WTC11 (cell line): ENCODE measurements at regions not wholly inside any gene's neighbourhood (a gene's known extent, or its start where the extent isn't known, plus 50 kb on each side); places are given as distances from the start of the nearest gene placed in this dataset.

Source experiments
- ATAC-seq: fragments of 200-7000 bp; cut with Tn5 transposase; 2 replicates; pipeline ENCODE4 v1.10.0; 2021; ENCODE audit warnings: mild to moderate bottlenecking, moderate library complexity
- CTCF ChIA-PET: fragments of 300-600 bp; sonication (Branson Sonifier 250); formaldehyde crosslinking; loops from one replicate; lab custom pipeline; 2021; ENCODE audit warnings: antibody characterized with exemption; lab: Charles Lee
- POLR2A ChIA-PET: fragments of 350-600 bp; sonication (Branson Sonifier 250); formaldehyde crosslinking; loops from one replicate; lab custom pipeline; 2021; ENCODE audit warnings: antibody characterized with exemption; lab: Charles Lee
- DNase-seq: peaks from one replicate; pipeline ENCODE4 v3.0.0; 2021; ENCODE audit warnings: low spot score
- H3K27ac Mint-ChIP-seq: 2 replicates; pipeline ENCODE4 v1.8.0; 2021; ENCODE audit warnings: mixed read lengths
- H3K27me3 Mint-ChIP-seq: 2 replicates; pipeline ENCODE4 v1.8.0; 2021; ENCODE audit warnings: low read depth, mild to moderate bottlenecking, moderate library complexity, mixed read lengths
- H3K36me3 Mint-ChIP-seq: 2 replicates; pipeline ENCODE4 v1.8.0; 2021; ENCODE audit warnings: mixed read lengths
- H3K4me1 Mint-ChIP-seq: 2 replicates; pipeline ENCODE4 v1.8.0; 2022; ENCODE audit warnings: mixed read lengths
- H3K4me3 Mint-ChIP-seq: 2 replicates; pipeline ENCODE4 v1.8.0; 2021; ENCODE audit warnings: mild to moderate bottlenecking, moderate library complexity, mixed read lengths
- H3K9me3 Mint-ChIP-seq: 2 replicates; pipeline ENCODE4 v1.8.0; 2021; ENCODE audit warnings: mixed read lengths
- ATF1 ChIP-seq: sonication (generic); formaldehyde crosslinking; IDR thresholded peaks from 2 replicates; pipeline ENCODE4 v1.8.1; 2023; ENCODE audit warnings: mild to moderate bottlenecking, moderate library complexity, missing genetic modification reagents
- CBFB ChIP-seq: sonication (generic); formaldehyde crosslinking; IDR thresholded peaks from 2 replicates; pipeline ENCODE4 v1.8.1; 2022; ENCODE audit warnings: mild to moderate bottlenecking, low read depth, missing genetic modification reagents
- FOXJ3 ChIP-seq: sonication (generic); formaldehyde crosslinking; IDR thresholded peaks from 2 replicates; pipeline ENCODE4 v1.9.0; 2021; ENCODE audit warnings: missing genetic modification reagents, mild to moderate bottlenecking, borderline replicate concordance
- FOXP1 ChIP-seq: sonication (generic); formaldehyde crosslinking; IDR thresholded peaks from 2 replicates; pipeline ENCODE4 v1.8.0; 2022; ENCODE audit warnings: missing genetic modification reagents, mild to moderate bottlenecking, moderate library complexity, borderline replicate concordance
- GABPB1 ChIP-seq: sonication (generic); formaldehyde crosslinking; IDR thresholded peaks from 2 replicates; pipeline ENCODE4 v1.8.1; 2023; ENCODE audit warnings: mild to moderate bottlenecking, missing genetic modification reagents
- JAZF1 ChIP-seq: fragments of 250-450 bp; sonication (Bioruptor Pico); IDR thresholded peaks from 2 replicates; pipeline ENCODE4 v1.9.0; 2021; ENCODE audit warnings: moderate library complexity, mild to moderate bottlenecking, inconsistent platforms
- MXD4 ChIP-seq: fragments of 250-450 bp; sonication (Bioruptor Pico); IDR thresholded peaks from 2 replicates; pipeline ENCODE4 v1.8.0; 2021; ENCODE audit warnings: mild to moderate bottlenecking, moderate library complexity, borderline replicate concordance
- NFE2L1 ChIP-seq: sonication (generic); formaldehyde crosslinking; IDR thresholded peaks from 2 replicates; pipeline ENCODE4 v1.8.1; 2023; ENCODE audit warnings: missing genetic modification reagents
- NR1H2 ChIP-seq: sonication (generic); formaldehyde crosslinking; IDR thresholded peaks from 2 replicates; pipeline ENCODE4 v1.9.0; 2021; ENCODE audit warnings: mild to moderate bottlenecking, moderate library complexity, missing genetic modification reagents
- RORB ChIP-seq: fragments of 250-450 bp; sonication (Bioruptor Pico); IDR thresholded peaks from 2 replicates; pipeline ENCODE4 v1.9.0; 2021; ENCODE audit warnings: mild to moderate bottlenecking
- SMAD4 ChIP-seq: sonication (generic); formaldehyde crosslinking; IDR thresholded peaks from 2 replicates; pipeline ENCODE4 v1.8.0; 2022; ENCODE audit warnings: mild to moderate bottlenecking, missing genetic modification reagents
- SP1 ChIP-seq: sonication (generic); formaldehyde crosslinking; conservative IDR thresholded peaks from 2 replicates; pipeline ENCODE4 v1.8.1; 2022; ENCODE audit warnings: missing genetic modification reagents
- TCF7 ChIP-seq: sonication (generic); formaldehyde crosslinking; IDR thresholded peaks from 2 replicates; pipeline ENCODE4 v1.8.0; 2022; ENCODE audit warnings: mild to moderate bottlenecking, low read depth, missing genetic modification reagents, moderate library complexity
- ZBTB21 ChIP-seq: sonication (generic); formaldehyde crosslinking; IDR thresholded peaks from 2 replicates; pipeline ENCODE4 v1.8.1; 2023; ENCODE audit warnings: mild to moderate bottlenecking, missing genetic modification reagents, borderline replicate concordance
- ZNF121 ChIP-seq: sonication (generic); formaldehyde crosslinking; IDR thresholded peaks from 2 replicates; pipeline ENCODE4 v1.8.0; 2023; ENCODE audit warnings: missing genetic modification reagents
- ZNF138 ChIP-seq: sonication (generic); formaldehyde crosslinking; conservative IDR thresholded peaks from 2 replicates; pipeline ENCODE4 v1.8.1; 2022; ENCODE audit warnings: mild to moderate bottlenecking, moderate library complexity, missing genetic modification reagents
- ZNF317 ChIP-seq: sonication (generic); formaldehyde crosslinking; IDR thresholded peaks from 2 replicates; pipeline ENCODE4 v1.8.1; 2023; ENCODE audit warnings: low read depth, mild to moderate bottlenecking, moderate library complexity, missing genetic modification reagents, borderline replicate concordance
- ZNF671 ChIP-seq: fragments of 250-450 bp; sonication (Bioruptor Pico); IDR thresholded peaks from 2 replicates; pipeline ENCODE4 v1.8.0; 2021; ENCODE audit warnings: mild to moderate bottlenecking
- TF ChIP-seq, protein P1 (sequence below): sonication (generic); formaldehyde crosslinking; IDR thresholded peaks from 2 replicates; pipeline ENCODE4 v1.8.1; 2022; ENCODE audit warnings: mild to moderate bottlenecking, moderate library complexity, missing genetic modification reagents
- TF ChIP-seq, protein P2 (sequence below): fragments of 250-450 bp; sonication (Bioruptor Pico); conservative IDR thresholded peaks from 2 replicates; pipeline ENCODE4 v1.9.0; 2021; ENCODE audit warnings: mild to moderate bottlenecking
- TF ChIP-seq, protein P3 (sequence below): fragments of 250-450 bp; sonication (Bioruptor Pico); IDR thresholded peaks from 2 replicates; pipeline ENCODE4 v1.9.0; 2021; ENCODE audit warnings: mild to moderate bottlenecking
- TF ChIP-seq, protein P4 (sequence below): sonication (generic); formaldehyde crosslinking; IDR thresholded peaks from 2 replicates; pipeline ENCODE4 v1.8.0; 2023; ENCODE audit warnings: mild to moderate bottlenecking, missing genetic modification reagents
- TF ChIP-seq, protein P5 (sequence below): sonication (generic); formaldehyde crosslinking; conservative IDR thresholded peaks from 2 replicates; pipeline ENCODE4 v1.8.1; 2022; ENCODE audit warnings: mild to moderate bottlenecking, missing genetic modification reagents

DNA sequence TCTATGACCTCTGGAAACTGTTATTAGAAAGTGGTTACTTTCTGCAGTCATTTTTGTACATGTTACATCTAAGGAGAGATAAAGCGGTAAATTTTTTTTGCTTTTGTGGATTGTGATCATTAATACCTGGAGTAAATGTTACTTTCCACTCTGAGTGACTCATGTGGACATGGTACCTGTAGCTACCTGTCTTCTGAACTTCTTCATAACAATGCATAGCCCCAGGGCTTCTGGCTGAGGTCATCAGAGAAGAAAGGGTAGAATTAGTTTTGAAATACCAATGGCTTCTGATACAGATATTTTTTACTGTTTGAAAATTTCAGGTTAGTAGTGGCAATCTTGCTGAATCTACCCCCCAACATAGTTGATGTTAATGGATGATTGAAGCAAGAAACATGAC is 489.3 kb downstream of the RWDD3 start:
- H3K4me1 Mint-ChIP-seq, result peaks cover 10% of the 10 kb centered on the region
- no peaks in the 10 kb centered on the region for H3K36me3 Mint-ChIP-seq
- DNase-seq (no peak), ATAC-seq (no peak)
- ChIA-PET POLR2A (no interaction called here), CTCF (no interaction called here)
- H3K4me3 Mint-ChIP-seq, result no peak overlapping the region
- H3K9me3 Mint-ChIP-seq, result peaks cover 21% of the 10 kb centered on the region
- no peaks in the 10 kb centered on the region for H3K27me3 Mint-ChIP-seq
- TF ChIP-seq SMAD4, result no peak
- TF ChIP-seq FOXP1 (CRISPR knock-in tag), result no peak
- TF ChIP-seq RORB, result no peak
- TF ChIP-seq ZNF671 (CRISPR knock-in tag), result no peak
- H3K27ac Mint-ChIP-seq, result no peak overlapping the region

DNA sequence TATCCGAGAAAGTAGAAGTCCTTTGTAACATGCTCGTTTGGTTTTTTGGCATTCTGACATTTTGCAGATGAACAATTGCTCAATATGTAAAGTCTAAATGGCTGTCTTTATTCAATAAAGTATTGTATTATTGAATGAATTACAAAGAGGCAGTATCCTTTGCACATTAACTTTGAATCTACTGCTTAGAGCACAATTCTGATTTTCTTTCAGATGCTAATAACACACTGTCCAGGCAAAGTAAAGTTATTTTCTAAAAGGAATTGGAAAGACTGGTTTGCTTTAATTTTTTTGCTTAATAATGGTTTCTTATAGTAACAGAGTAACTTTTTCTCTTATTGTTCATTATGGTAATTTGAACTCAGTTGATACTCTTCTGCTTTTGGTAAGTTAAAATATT is 494.8 kb downstream of the RWDD3 start:
- H3K36me3 Mint-ChIP-seq, result no peaks in the 10 kb centered on the region
- no peak overlapping the region for H3K4me3 Mint-ChIP-seq
- DNase-seq (no peak), ATAC-seq (no peak)
- ChIA-PET CTCF (no interaction called here), POLR2A (no interaction called here)
- H3K4me1 Mint-ChIP-seq, result no peaks in the 10 kb centered on the region
- TF ChIP-seq GABPB1 (CRISPR knock-in tag), result no peak
- no peak for TF ChIP-seq MXD4 (CRISPR knock-in tag)
- no peak for TF ChIP-seq NR1H2
- no peak for TF ChIP-seq ATF1 (CRISPR knock-in tag)
- no peak for TF ChIP-seq SP1 (CRISPR knock-in tag)
- TF ChIP-seq ZNF138 (CRISPR knock-in tag), result no peak
- TF ChIP-seq, protein P1, sequence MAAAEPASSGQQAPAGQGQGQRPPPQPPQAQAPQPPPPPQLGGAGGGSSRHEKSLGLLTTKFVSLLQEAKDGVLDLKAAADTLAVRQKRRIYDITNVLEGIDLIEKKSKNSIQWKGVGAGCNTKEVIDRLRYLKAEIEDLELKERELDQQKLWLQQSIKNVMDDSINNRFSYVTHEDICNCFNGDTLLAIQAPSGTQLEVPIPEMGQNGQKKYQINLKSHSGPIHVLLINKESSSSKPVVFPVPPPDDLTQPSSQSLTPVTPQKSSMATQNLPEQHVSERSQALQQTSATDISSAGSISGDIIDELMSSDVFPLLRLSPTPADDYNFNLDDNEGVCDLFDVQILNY (CRISPR knock-in tag), result no peak
- TF ChIP-seq CBFB, result no peak
- TF ChIP-seq RORB, result no peak
- TF ChIP-seq, protein P2, sequence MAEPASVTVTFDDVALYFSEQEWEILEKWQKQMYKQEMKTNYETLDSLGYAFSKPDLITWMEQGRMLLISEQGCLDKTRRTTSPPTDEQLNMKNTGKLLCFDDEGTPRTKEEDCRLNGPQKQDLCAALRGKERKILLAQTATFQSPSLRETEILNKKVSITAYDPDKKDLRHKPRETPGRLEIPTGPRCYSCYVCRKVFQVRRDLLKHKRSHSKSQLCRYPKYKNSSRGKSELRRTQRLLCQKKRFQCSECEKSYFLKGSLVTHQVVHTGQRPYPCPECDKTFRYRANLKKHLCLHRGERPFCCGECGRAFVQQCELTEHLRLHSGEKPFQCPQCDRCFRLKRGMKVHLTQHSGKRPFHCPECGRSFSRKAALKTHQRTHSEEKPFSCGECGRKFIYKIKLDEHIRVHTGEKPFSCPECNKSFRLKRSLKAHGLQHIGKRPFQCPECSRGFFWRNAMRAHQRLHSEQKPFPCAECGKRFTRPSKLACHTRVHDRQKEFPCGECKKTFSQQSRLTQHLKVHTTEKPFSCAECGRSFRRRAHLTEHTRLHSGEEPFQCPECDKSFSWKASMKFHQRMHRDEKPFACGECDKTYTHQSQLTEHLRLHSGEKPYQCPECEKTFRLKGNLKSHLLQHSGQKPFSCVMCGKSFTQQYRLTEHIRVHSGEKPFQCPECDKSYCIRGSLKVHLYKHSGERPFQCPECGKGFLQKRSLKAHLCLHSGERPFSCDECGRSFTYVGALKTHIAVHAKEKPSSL (CRISPR knock-in tag), result no peak
- TF ChIP-seq JAZF1 (CRISPR knock-in tag), result no peak
- no peak for TF ChIP-seq TCF7 (CRISPR knock-in tag)
- TF ChIP-seq, protein P3, sequence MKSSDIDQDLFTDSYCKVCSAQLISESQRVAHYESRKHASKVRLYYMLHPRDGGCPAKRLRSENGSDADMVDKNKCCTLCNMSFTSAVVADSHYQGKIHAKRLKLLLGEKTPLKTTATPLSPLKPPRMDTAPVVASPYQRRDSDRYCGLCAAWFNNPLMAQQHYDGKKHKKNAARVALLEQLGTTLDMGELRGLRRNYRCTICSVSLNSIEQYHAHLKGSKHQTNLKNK (CRISPR knock-in tag), result no peak
- TF ChIP-seq, protein P4, sequence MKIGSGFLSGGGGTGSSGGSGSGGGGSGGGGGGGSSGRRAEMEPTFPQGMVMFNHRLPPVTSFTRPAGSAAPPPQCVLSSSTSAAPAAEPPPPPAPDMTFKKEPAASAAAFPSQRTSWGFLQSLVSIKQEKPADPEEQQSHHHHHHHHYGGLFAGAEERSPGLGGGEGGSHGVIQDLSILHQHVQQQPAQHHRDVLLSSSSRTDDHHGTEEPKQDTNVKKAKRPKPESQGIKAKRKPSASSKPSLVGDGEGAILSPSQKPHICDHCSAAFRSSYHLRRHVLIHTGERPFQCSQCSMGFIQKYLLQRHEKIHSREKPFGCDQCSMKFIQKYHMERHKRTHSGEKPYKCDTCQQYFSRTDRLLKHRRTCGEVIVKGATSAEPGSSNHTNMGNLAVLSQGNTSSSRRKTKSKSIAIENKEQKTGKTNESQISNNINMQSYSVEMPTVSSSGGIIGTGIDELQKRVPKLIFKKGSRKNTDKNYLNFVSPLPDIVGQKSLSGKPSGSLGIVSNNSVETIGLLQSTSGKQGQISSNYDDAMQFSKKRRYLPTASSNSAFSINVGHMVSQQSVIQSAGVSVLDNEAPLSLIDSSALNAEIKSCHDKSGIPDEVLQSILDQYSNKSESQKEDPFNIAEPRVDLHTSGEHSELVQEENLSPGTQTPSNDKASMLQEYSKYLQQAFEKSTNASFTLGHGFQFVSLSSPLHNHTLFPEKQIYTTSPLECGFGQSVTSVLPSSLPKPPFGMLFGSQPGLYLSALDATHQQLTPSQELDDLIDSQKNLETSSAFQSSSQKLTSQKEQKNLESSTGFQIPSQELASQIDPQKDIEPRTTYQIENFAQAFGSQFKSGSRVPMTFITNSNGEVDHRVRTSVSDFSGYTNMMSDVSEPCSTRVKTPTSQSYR (CRISPR knock-in tag), result no peak
- no peak for TF ChIP-seq NFE2L1 (CRISPR knock-in tag)
- TF ChIP-seq, protein P5, sequence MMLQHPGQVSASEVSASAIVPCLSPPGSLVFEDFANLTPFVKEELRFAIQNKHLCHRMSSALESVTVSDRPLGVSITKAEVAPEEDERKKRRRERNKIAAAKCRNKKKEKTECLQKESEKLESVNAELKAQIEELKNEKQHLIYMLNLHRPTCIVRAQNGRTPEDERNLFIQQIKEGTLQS (CRISPR knock-in tag), result no peak
- TF ChIP-seq ZNF317 (CRISPR knock-in tag), result no peak
- no peak for TF ChIP-seq ZBTB21 (CRISPR knock-in tag)
- TF ChIP-seq FOXJ3 (CRISPR knock-in tag), result no peak
- TF ChIP-seq ZNF121, result no peak
- no peak overlapping the region for H3K27ac Mint-ChIP-seq
- peaks cover 17% of the 10 kb centered on the region for H3K9me3 Mint-ChIP-seq
- no peaks in the 10 kb centered on the region for H3K27me3 Mint-ChIP-seq
